Kidney (tissue), 13 donors: ENCODE measurements at regions not wholly inside any gene's neighbourhood (a gene's known extent, or its start where the extent isn't known, plus 50 kb on each side); places are given as distances from the start of the nearest gene placed in this dataset.

Source experiments
- DNase-seq, 5 donors: peaks; one replicate each; pipeline ENCODE4 v3.0.0-alpha.2; 2013 to 2020
- FAIRE-seq: peaks from 2 replicates; lab custom pipeline; 2012; peaks lifted over from hg19 to GRCh38; lab: Jason Lieb, UNC
- H3K27ac ChIP-seq, 2 donors: one replicate each; pipeline ENCODE4 v1.7.0; 2013; ENCODE audit warnings: low read depth in 2 of 2, low read length in 2 of 2, inconsistent platforms in 1 of 2
- H3K27me3 ChIP-seq: one replicate; pipeline ENCODE4 v1.7.1; 2013; ENCODE audit warnings: low read length, inconsistent platforms; ENCODE audit not compliant: control insufficient read depth, insufficient read depth
- H3K36me3 ChIP-seq, 3 donors: one replicate each; pipeline versions ENCODE4 v1.7.0 to v1.7.1; 2013; ENCODE audit warnings: low read length in 3 of 3, control low read depth in 1 of 3, inconsistent platforms in 1 of 3; ENCODE audit not compliant: insufficient read depth in 3 of 3, control insufficient read depth in 2 of 3
- H3K4me1 ChIP-seq, 3 donors: one replicate each; pipeline versions ENCODE4 v1.7.0 to v1.7.1; 2013; ENCODE audit warnings: low read length in 3 of 3, inconsistent platforms in 1 of 3, low read depth in 1 of 3; ENCODE audit not compliant: control insufficient read depth in 2 of 3, insufficient read depth in 2 of 3
- H3K4me3 ChIP-seq, 3 donors: one replicate each; pipeline versions ENCODE4 v1.7.0 to v1.8.1; 2013; ENCODE audit warnings: low read length in 3 of 3, control low read depth in 1 of 3, inconsistent platforms in 1 of 3
- H3K9ac ChIP-seq, 3 donors: one replicate each; pipeline versions ENCODE4 v1.7.0 to v1.7.1; 2013; ENCODE audit warnings: low read length in 3 of 3, control low read depth in 1 of 3, inconsistent platforms in 1 of 3
- H3K9me3 ChIP-seq, 3 donors: one replicate each; pipeline versions ENCODE4 v1.7.0 to v1.7.1; 2013; ENCODE audit warnings: low read length in 3 of 3, control low read depth in 1 of 3, inconsistent platforms in 1 of 3; ENCODE audit not compliant: control insufficient read depth in 2 of 3, insufficient read depth in 1 of 3
- intact Hi-C: fragments of 100-400 bp; cut with DNase I; formaldehyde crosslinking; loops from one replicate; pipeline ENCODE4 v1.11.1; 2022
- TF ChIP-seq, protein P1 (sequence below): IDR thresholded peaks from 3 replicates; pipeline ENCODE4 v1.5.1; 2012; ENCODE audit warnings: mild to moderate bottlenecking, moderate library complexity, borderline replicate concordance; ENCODE audit not compliant: insufficient read depth; ENCODE audit errors: extremely low read depth
- donor health status: control.
- donor health status: control.
- donor health status: control.
- donor health status: control.
- donor health status: control.
- donor health status: DM: yes; HTN: yes; CAD: no.
- donor health status: Normal renal cell carcinoma (clear cell type).

- Histone ChIP-seq H3K4me3 (no peak overlapping the region), H3K36me3 (no peaks in the 10 kb centered on the region), H3K27ac (no peak overlapping the region), H3K9ac (no peak overlapping the region), H3K4me1 (peaks cover 0 to 7% (median 0%) of the 10 kb centered on the region in 3 donors), H3K9me3 (no peaks in the 10 kb centered on the region), H3K27me3 (no peaks in the 10 kb centered on the region)
- TF ChIP-seq, protein P1, sequence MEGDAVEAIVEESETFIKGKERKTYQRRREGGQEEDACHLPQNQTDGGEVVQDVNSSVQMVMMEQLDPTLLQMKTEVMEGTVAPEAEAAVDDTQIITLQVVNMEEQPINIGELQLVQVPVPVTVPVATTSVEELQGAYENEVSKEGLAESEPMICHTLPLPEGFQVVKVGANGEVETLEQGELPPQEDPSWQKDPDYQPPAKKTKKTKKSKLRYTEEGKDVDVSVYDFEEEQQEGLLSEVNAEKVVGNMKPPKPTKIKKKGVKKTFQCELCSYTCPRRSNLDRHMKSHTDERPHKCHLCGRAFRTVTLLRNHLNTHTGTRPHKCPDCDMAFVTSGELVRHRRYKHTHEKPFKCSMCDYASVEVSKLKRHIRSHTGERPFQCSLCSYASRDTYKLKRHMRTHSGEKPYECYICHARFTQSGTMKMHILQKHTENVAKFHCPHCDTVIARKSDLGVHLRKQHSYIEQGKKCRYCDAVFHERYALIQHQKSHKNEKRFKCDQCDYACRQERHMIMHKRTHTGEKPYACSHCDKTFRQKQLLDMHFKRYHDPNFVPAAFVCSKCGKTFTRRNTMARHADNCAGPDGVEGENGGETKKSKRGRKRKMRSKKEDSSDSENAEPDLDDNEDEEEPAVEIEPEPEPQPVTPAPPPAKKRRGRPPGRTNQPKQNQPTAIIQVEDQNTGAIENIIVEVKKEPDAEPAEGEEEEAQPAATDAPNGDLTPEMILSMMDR = no peak
- DNase-seq (no peak), FAIRE-seq (no peak)
- intact Hi-C loops = no loop called here
Measured at GRCh38 chr2:121133551-121134319, 151.3 kb downstream of the TFCP2L1 start.

DNA sequence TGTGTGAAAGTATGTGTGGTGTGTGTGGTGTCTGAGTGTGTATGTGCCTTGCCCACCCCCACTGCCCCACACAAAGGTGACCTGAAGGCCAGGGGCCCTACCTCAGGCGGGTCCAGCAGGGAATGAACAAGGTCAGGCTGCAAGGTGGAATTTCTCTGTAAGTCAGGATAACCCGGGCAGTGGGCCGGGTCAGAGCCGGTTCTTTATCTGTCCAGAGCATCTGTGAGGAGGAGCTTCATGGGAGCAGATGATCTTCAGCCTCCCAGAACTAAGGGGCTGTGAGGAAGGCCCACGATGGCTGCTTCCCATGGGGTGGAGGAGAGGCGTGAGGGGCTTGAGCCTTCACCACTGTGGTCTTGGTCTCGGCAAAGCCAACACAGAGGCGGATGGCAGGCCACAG, 150.3 kb downstream of the TFCP2L1 start:
- H3K4me1 ChIP-seq = peaks cover 0 to 5% (median 0%) of the 10 kb centered on the region in 3 donors
- H3K9me3 ChIP-seq = no peaks in the 10 kb centered on the region
- H3K27me3 ChIP-seq = no peaks in the 10 kb centered on the region
- no peak overlapping the region for H3K9ac ChIP-seq
- intact Hi-C loops = no loop called here
- no peak overlapping the region for H3K4me3 ChIP-seq
- FAIRE-seq (no peak), DNase-seq (no peak)
- TF ChIP-seq, protein P1 = no peak
- H3K36me3 ChIP-seq = no peaks in the 10 kb centered on the region
- no peak overlapping the region for H3K27ac ChIP-seq

- DNase-seq (no peak), FAIRE-seq (no peak)
- H3K4me1 ChIP-seq = peaks cover 0 to 5% (median 0%) of the 10 kb centered on the region in 3 donors
- intact Hi-C loops = no loop called here
- H3K9me3 ChIP-seq = no peaks in the 10 kb centered on the region
- H3K4me3 ChIP-seq = no peak overlapping the region
- no peak overlapping the region for H3K27ac ChIP-seq
- TF ChIP-seq, protein P1 = no peak
- no peaks in the 10 kb centered on the region for H3K36me3 ChIP-seq
- no peaks in the 10 kb centered on the region for H3K27me3 ChIP-seq
- H3K9ac ChIP-seq = no peak overlapping the region
Measured at GRCh38 chr2:121135168-121135853, 149.7 kb downstream of the TFCP2L1 start.
